Loucy (cell line): ENCODE measurements at regions not wholly inside any gene's neighbourhood (a gene's known extent, or its start where the extent isn't known, plus 50 kb on each side); places are given as distances from the start of the nearest gene placed in this dataset.

Source experiments
- H2AFZ ChIP-seq: fragments of 200-600 bp; sonication (generic); 2 replicates; pipeline ENCODE4 v1.6.0; 2016; ENCODE audit warnings: antibody characterized with exemption, mild to moderate bottlenecking, low read length, moderate library complexity
- H3F3A ChIP-seq: fragments of 200-600 bp; 2 replicates; pipeline ENCODE4 v1.6.0; 2016; ENCODE audit warnings: antibody characterized with exemption, low read depth, mild to moderate bottlenecking
- H3K27me3 ChIP-seq: fragments of 200-600 bp; sonication (generic); 2 replicates; pipeline ENCODE4 v1.6.1; 2014; ENCODE audit warnings: low read length, mild to moderate bottlenecking; ENCODE audit not compliant: insufficient read depth, poor library complexity, severe bottlenecking
- H3K36me3 ChIP-seq: fragments of 200-600 bp; sonication (generic); 2 replicates; pipeline ENCODE4 v1.6.1; 2016; ENCODE audit warnings: low read length; ENCODE audit not compliant: insufficient read depth
- H3K4me1 ChIP-seq: fragments of 200-600 bp; sonication (generic); 2 replicates; pipeline ENCODE4 v1.5.1; 2014; ENCODE audit warnings: low read length, mild to moderate bottlenecking; ENCODE audit not compliant: insufficient read depth, poor library complexity, severe bottlenecking
- H3K4me2 ChIP-seq: fragments of 200-600 bp; sonication (generic); 2 replicates; pipeline ENCODE4 v1.6.0; 2014; ENCODE audit warnings: antibody characterized with exemption, low read length, low read depth, mild to moderate bottlenecking; ENCODE audit not compliant: poor library complexity, severe bottlenecking
- H3K4me3 ChIP-seq: fragments of 200-600 bp; sonication (generic); 2 replicates; pipeline ENCODE4 v1.5.1; 2014; ENCODE audit warnings: low read length, mild to moderate bottlenecking, mixed read lengths; ENCODE audit not compliant: poor library complexity, severe bottlenecking
- H3K79me2 ChIP-seq: fragments of 200-600 bp; sonication (generic); 2 replicates; pipeline ENCODE4 v1.6.1; 2014; ENCODE audit warnings: low read length; ENCODE audit not compliant: insufficient read depth
- H3K9ac ChIP-seq: fragments of 200-600 bp; sonication (generic); 2 replicates; pipeline ENCODE4 v1.6.0; 2014; ENCODE audit warnings: mild to moderate bottlenecking, low read depth, low read length, moderate library complexity; ENCODE audit not compliant: poor library complexity, severe bottlenecking
- H3K9me2 ChIP-seq: fragments of 200-600 bp; sonication (generic); replicated peaks from 2 replicates; pipeline ENCODE4 v1.6.1; 2016; ENCODE audit warnings: low read depth, low read length, mixed read lengths
- H3K9me3 ChIP-seq: fragments of 200-600 bp; sonication (generic); 2 replicates; pipeline ENCODE4 v1.6.1; 2014; ENCODE audit warnings: mild to moderate bottlenecking, antibody characterized with exemption, low read length, low read depth; ENCODE audit not compliant: insufficient read depth
- H4K20me1 ChIP-seq: fragments of 200-600 bp; sonication (generic); 2 replicates; pipeline ENCODE4 v1.6.0; 2014; ENCODE audit warnings: antibody characterized with exemption, low read length, mild to moderate bottlenecking; ENCODE audit not compliant: insufficient read depth, poor library complexity, severe bottlenecking
- CTCF ChIP-seq: fragments of 200-600 bp; sonication (generic); conservative IDR thresholded peaks from 2 replicates; pipeline ENCODE4 v1.5.1; 2014; ENCODE audit warnings: mild to moderate bottlenecking, antibody characterized with exemption, low read length
- EZH2phosphoT487 ChIP-seq: fragments of 200-600 bp; IDR thresholded peaks from 2 replicates; pipeline ENCODE4 v1.6.1; 2018; ENCODE audit warnings: antibody characterized with exemption, mild to moderate bottlenecking, moderate library complexity, borderline replicate concordance

- Histone ChIP-seq H3K4me3 (no peak overlapping the region), H3K27me3 (no peaks in the 10 kb centered on the region), H3K9me3 (no peaks in the 10 kb centered on the region), H3K4me1 (no peaks in the 10 kb centered on the region), H3K9me2 (no peaks in the 10 kb centered on the region), H3K79me2 (no peaks in the 10 kb centered on the region), H3K9ac (no peak overlapping the region), H2AFZ (no peak overlapping the region), H3K4me2 (no peak overlapping the region), H3K36me3 (no peaks in the 10 kb centered on the region), H3F3A (no peaks in the 10 kb centered on the region), H4K20me1 (no peaks in the 10 kb centered on the region)
- TF ChIP-seq CTCF (no peak), EZH2phosphoT487 (no peak)
These were observed 506.8 kb upstream of the FBXO33 start for GRCh38 chr14:39939023-39939422.

GRCh38 chr14:39912192-39913100, 480.2 kb upstream of the FBXO33 start:
- no peaks in the 10 kb centered on the region for H3K79me2 ChIP-seq
- no peaks in the 10 kb centered on the region for H3F3A ChIP-seq

GRCh38 chr14:39897657-39898056, 465.4 kb upstream of the FBXO33 start:
- Histone ChIP-seq H3K9me3 (no peaks in the 10 kb centered on the region), H3K36me3 (no peaks in the 10 kb centered on the region), H3K4me3 (no peak overlapping the region), H3K4me1 (no peaks in the 10 kb centered on the region), H3K9ac (no peak overlapping the region), H3K9me2 (no peaks in the 10 kb centered on the region), H3F3A (no peaks in the 10 kb centered on the region), H2AFZ (no peak overlapping the region), H3K79me2 (no peaks in the 10 kb centered on the region), H4K20me1 (no peaks in the 10 kb centered on the region), H3K4me2 (no peak overlapping the region), H3K27me3 (no peaks in the 10 kb centered on the region)
- TF ChIP-seq EZH2phosphoT487 (no peak), CTCF (no peak)

More at GRCh38 chr14:39912192-39913100, 480.2 kb upstream of the FBXO33 start:
- Histone ChIP-seq H3K9ac (no peak overlapping the region), H3K27me3 (no peaks in the 10 kb centered on the region), H3K36me3 (no peaks in the 10 kb centered on the region), H3K4me2 (no peak overlapping the region), H3K4me3 (no peak overlapping the region), H3K4me1 (no peaks in the 10 kb centered on the region), H4K20me1 (no peaks in the 10 kb centered on the region), H3K9me2 (no peaks in the 10 kb centered on the region), H3K9me3 (no peaks in the 10 kb centered on the region), H2AFZ (no peak overlapping the region)
- TF ChIP-seq CTCF = no peak
- TF ChIP-seq EZH2phosphoT487 = no peak
